Epithelial cell of esophagus (primary cell): ENCODE measurements at regions not wholly inside any gene's neighbourhood (a gene's known extent, or its start where the extent isn't known, plus 50 kb on each side); places are given as distances from the start of the nearest gene placed in this dataset.

Source experiments
- DNase-seq: peaks from one replicate; pipeline ENCODE4 v3.0.0; 2010; ENCODE audit warnings: low read depth
- H3K4me3 ChIP-seq: 2 replicates; pipeline ENCODE4 v1.5.1; 2011; ENCODE audit warnings: mild to moderate bottlenecking, low read length, control low read depth
- TF ChIP-seq, protein P1 (sequence below): IDR thresholded peaks from 2 replicates; pipeline ENCODE4 v1.5.1; 2011; ENCODE audit warnings: low read depth, mild to moderate bottlenecking, low read length, control low read depth, inconsistent platforms; ENCODE audit not compliant: insufficient read depth; ENCODE audit errors: missing control alignments

- no peak for DNase-seq
- TF ChIP-seq, protein P1, sequence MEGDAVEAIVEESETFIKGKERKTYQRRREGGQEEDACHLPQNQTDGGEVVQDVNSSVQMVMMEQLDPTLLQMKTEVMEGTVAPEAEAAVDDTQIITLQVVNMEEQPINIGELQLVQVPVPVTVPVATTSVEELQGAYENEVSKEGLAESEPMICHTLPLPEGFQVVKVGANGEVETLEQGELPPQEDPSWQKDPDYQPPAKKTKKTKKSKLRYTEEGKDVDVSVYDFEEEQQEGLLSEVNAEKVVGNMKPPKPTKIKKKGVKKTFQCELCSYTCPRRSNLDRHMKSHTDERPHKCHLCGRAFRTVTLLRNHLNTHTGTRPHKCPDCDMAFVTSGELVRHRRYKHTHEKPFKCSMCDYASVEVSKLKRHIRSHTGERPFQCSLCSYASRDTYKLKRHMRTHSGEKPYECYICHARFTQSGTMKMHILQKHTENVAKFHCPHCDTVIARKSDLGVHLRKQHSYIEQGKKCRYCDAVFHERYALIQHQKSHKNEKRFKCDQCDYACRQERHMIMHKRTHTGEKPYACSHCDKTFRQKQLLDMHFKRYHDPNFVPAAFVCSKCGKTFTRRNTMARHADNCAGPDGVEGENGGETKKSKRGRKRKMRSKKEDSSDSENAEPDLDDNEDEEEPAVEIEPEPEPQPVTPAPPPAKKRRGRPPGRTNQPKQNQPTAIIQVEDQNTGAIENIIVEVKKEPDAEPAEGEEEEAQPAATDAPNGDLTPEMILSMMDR: no peak
- H3K4me3 ChIP-seq: no peak overlapping the region
Measured at GRCh38 chr9:4423207-4423610, 67.1 kb upstream of the SLC1A1 start.

DNA sequence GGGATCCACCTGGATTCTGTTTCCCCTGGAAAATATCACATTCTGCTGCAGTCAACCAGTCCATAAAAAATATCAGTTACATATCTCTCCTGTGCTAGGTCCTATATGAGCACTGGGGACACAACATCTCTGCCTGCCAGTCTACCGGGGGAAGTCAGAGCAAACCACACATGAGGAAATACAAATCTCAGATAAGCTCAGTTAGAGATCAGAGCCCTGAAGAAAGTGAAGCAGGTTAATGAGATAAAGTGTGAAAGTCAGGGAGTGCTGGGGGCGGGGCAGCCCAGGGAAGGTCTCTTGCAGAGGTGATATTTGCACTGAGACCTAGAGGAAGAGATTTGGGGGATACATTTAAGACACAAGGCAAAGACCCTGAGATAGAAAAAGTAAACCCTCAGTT, 67.8 kb upstream of the SLC1A1 start:
- H3K4me3 ChIP-seq: no peak overlapping the region
- DNase-seq: no peak
- TF ChIP-seq, protein P1: no peak

DNA sequence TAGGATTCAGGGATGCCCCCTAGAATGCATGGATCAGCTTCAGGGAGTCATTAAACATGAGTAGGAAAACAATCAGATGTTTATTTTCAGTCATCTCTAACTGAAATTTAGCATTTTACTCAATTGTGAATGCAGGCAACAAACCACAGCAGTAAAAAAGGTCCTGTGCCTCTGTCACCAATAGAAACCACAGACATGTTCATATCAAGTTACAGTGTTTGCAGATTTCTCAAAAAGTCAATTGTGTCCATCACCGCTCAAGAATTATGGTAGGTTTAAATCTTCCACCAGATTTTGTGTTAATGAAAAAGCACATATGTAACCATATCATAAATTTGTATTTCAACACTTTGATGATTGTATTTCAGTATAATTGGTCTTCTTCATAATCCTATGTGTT, 68.4 kb upstream of the SLC1A1 start:
- TF ChIP-seq, protein P1: no peak
- no peak for DNase-seq
- H3K4me3 ChIP-seq: no peak overlapping the region

GRCh38 chr9:4420351-4420750, 69.9 kb upstream of the SLC1A1 start:
- DNase-seq: peak; percentile 32
- TF ChIP-seq, protein P1: no peak

DNA sequence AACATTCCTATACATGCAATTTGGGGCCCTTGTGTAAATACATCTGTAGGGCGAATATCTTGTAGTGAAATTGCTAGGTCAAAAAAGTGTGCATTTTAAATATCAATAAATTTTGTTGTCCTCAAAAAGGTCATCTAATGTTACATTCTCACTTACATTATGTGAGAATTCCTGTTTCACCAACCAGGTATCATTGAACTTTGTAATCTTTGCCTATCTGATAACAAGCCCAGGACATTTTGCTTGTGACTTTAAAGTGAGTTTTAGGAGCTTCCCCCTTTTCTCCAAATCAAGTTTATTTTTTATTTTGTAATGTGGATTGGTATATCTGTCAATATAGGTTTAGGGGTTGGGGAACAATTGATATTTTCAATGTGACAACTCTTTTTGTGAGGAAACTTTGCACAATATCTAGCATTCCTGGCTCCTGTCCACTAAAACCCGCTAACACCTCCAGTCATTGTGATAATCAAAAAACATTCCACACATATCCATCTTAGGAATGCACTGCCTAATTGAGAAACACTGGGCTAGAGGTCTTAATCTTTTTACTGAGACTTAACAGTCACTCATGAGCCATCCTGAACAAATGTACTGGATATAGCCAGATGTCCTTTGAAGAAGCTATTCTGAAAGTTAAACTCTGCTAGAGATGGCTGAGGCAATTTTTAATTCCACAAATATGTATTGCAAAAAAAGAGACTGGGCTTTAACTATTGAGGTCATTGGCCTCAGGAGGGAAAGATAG, 72.5 kb upstream of the SLC1A1 start:
- H3K4me3 ChIP-seq: no peak overlapping the region
- peak; percentile 59 for DNase-seq
- TF ChIP-seq, protein P1: no peak

More at GRCh38 chr9:4420351-4420750, 69.9 kb upstream of the SLC1A1 start:
- no peak overlapping the region for H3K4me3 ChIP-seq

- TF ChIP-seq, protein P1: no peak
- no peak for DNase-seq
Measured at GRCh38 chr9:4416467-4416866, 73.8 kb upstream of the SLC1A1 start.

DNA sequence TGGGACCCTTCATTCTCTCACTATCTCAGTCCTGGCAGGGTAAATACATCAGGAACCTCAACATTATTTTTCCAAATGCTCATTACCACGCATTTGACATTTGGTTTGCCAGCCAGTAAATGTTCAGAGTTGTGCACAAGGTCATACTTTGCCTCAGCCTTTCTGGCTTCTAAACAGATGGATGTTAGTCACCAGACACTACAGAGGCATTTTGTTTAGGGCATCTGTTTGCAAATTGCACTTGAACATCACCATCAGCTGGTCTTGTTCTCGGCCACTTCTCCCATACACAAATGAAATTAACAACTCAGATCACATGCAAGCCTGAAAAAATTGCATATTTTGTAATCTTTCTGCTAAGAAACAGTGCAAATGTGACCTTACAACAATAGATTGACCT, 75.0 kb upstream of the SLC1A1 start:
- DNase-seq: no peak
- TF ChIP-seq, protein P1: no peak
- H3K4me3 ChIP-seq: no peak overlapping the region

More at GRCh38 chr9:4416467-4416866, 73.8 kb upstream of the SLC1A1 start:
- no peak overlapping the region for H3K4me3 ChIP-seq
